OCI-LY1 (cell line): ENCODE measurements at regions not wholly inside any gene's neighbourhood (a gene's known extent, or its start where the extent isn't known, plus 50 kb on each side); places are given as distances from the start of the nearest gene placed in this dataset.
"Not testable (repeated sequence)": the region's sequence is repeated elsewhere in the genome, so short reads cannot be mapped to it uniquely, and the experiment has no call there.

Experiments used
- H2AFZ ChIP-seq: fragments of 200-600 bp; sonication (generic), shearing (Covaris generic); 2 replicates; pipeline ENCODE4 v1.6.0; 2014; ENCODE audit warnings: antibody characterized with exemption, mild to moderate bottlenecking, low read length
- H3F3A ChIP-seq: fragments of 200-600 bp; sonication (generic), shearing (Covaris generic); 2 replicates; pipeline ENCODE4 v1.6.0; 2014; ENCODE audit warnings: mild to moderate bottlenecking, antibody characterized with exemption, low read length, moderate library complexity; ENCODE audit not compliant: insufficient read depth
- H3K27ac ChIP-seq: fragments of 200-600 bp; sonication (generic); 2 replicates; pipeline ENCODE4 v1.5.1; 2014; ENCODE audit warnings: low read length, mixed run types, mild to moderate bottlenecking, low read depth; ENCODE audit not compliant: poor library complexity, severe bottlenecking
- H3K27me3 ChIP-seq: fragments of 200-600 bp; sonication (generic); 2 replicates; pipeline ENCODE4 v1.6.0; 2014; ENCODE audit warnings: antibody characterized with exemption, mild to moderate bottlenecking, low read length, moderate library complexity; ENCODE audit not compliant: insufficient read depth
- H3K36me3 ChIP-seq: fragments of 200-600 bp; sonication (generic); 2 replicates; pipeline ENCODE4 v1.6.1; 2014; ENCODE audit warnings: mild to moderate bottlenecking, antibody characterized with exemption, low read length, moderate library complexity, mixed read lengths; ENCODE audit not compliant: insufficient read depth
- H3K4me1 ChIP-seq: fragments of 200-600 bp; sonication (generic); 2 replicates; pipeline ENCODE4 v1.5.1; 2014; ENCODE audit warnings: mild to moderate bottlenecking, low read length, moderate library complexity; ENCODE audit not compliant: insufficient read depth, severe bottlenecking
- H3K4me2 ChIP-seq: fragments of 200-600 bp; sonication (generic), shearing (Covaris generic); 2 replicates; pipeline ENCODE4 v1.6.1; 2014; ENCODE audit warnings: low read length
- H3K4me3 ChIP-seq: fragments of 200-600 bp; sonication (generic); 2 replicates; pipeline ENCODE4 v1.5.1; 2014; ENCODE audit warnings: low read length, low read depth, mild to moderate bottlenecking, mixed read lengths; ENCODE audit not compliant: poor library complexity, severe bottlenecking
- H3K79me2 ChIP-seq: fragments of 200-600 bp; shearing (Covaris generic); 2 replicates; pipeline ENCODE4 v1.6.1; 2016; ENCODE audit warnings: mixed run types, low read length, mixed read lengths; ENCODE audit not compliant: insufficient read depth
- H3K9ac ChIP-seq: fragments of 200-600 bp; sonication (generic), shearing (Covaris generic); 2 replicates; pipeline ENCODE4 v1.6.1; 2014; ENCODE audit warnings: mild to moderate bottlenecking, low read length, mixed read lengths
- H3K9me2 ChIP-seq: fragments of 200-600 bp; sonication (generic), shearing (Covaris generic); 2 replicates; pipeline ENCODE4 v1.6.1; 2014; ENCODE audit warnings: low read depth, mild to moderate bottlenecking, low read length, mixed read lengths
- H3K9me3 ChIP-seq: fragments of 200-600 bp; shearing (Covaris generic); 2 replicates; pipeline ENCODE4 v1.6.1; 2014; ENCODE audit warnings: low read length, mixed read lengths
- H4K20me1 ChIP-seq: fragments of 200-600 bp; sonication (generic), shearing (Covaris generic); 2 replicates; pipeline ENCODE4 v1.6.0; 2016; ENCODE audit warnings: mild to moderate bottlenecking, low read length; ENCODE audit not compliant: insufficient read depth
- EZH2 ChIP-seq: fragments of 200-600 bp; sonication (generic), shearing (Covaris generic); IDR thresholded peaks from 2 replicates; pipeline ENCODE4 v1.8.0; 2017; ENCODE audit warnings: borderline replicate concordance, mixed run types, mild to moderate bottlenecking, antibody characterized with exemption, low read length, moderate library complexity, mixed read lengths
- TF ChIP-seq, protein P1 (sequence below): fragments of 200-600 bp; sonication (generic), shearing (Covaris generic); IDR thresholded peaks from 2 replicates; pipeline ENCODE4 v1.5.1; 2017; ENCODE audit warnings: mild to moderate bottlenecking, antibody characterized with exemption, low read length, moderate library complexity, mixed read lengths

- H3K9me3 ChIP-seq = no peaks in the 10 kb centered on the region
- H3K79me2 ChIP-seq = no peaks in the 10 kb centered on the region
- H3K36me3 ChIP-seq = no peaks in the 10 kb centered on the region
- no peak overlapping the region for H3K9ac ChIP-seq
- H4K20me1 ChIP-seq = no peaks in the 10 kb centered on the region
- TF ChIP-seq, protein P1, sequence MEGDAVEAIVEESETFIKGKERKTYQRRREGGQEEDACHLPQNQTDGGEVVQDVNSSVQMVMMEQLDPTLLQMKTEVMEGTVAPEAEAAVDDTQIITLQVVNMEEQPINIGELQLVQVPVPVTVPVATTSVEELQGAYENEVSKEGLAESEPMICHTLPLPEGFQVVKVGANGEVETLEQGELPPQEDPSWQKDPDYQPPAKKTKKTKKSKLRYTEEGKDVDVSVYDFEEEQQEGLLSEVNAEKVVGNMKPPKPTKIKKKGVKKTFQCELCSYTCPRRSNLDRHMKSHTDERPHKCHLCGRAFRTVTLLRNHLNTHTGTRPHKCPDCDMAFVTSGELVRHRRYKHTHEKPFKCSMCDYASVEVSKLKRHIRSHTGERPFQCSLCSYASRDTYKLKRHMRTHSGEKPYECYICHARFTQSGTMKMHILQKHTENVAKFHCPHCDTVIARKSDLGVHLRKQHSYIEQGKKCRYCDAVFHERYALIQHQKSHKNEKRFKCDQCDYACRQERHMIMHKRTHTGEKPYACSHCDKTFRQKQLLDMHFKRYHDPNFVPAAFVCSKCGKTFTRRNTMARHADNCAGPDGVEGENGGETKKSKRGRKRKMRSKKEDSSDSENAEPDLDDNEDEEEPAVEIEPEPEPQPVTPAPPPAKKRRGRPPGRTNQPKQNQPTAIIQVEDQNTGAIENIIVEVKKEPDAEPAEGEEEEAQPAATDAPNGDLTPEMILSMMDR = no peak
- no peak for TF ChIP-seq EZH2
- no peaks in the 10 kb centered on the region for H3K9me2 ChIP-seq
- H3K4me2 ChIP-seq = no peak overlapping the region
- no peaks in the 10 kb centered on the region for H3K27me3 ChIP-seq
- H3K4me1 ChIP-seq = no peaks in the 10 kb centered on the region
- H3K27ac ChIP-seq = no peak overlapping the region
- no peak overlapping the region for H3K4me3 ChIP-seq
- no peaks in the 10 kb centered on the region for H3F3A ChIP-seq
- H2AFZ ChIP-seq = no peak overlapping the region
These were observed 111.8 kb downstream of the HMHB1 start for GRCh38 chr5:143923634-143924266.

DNA sequence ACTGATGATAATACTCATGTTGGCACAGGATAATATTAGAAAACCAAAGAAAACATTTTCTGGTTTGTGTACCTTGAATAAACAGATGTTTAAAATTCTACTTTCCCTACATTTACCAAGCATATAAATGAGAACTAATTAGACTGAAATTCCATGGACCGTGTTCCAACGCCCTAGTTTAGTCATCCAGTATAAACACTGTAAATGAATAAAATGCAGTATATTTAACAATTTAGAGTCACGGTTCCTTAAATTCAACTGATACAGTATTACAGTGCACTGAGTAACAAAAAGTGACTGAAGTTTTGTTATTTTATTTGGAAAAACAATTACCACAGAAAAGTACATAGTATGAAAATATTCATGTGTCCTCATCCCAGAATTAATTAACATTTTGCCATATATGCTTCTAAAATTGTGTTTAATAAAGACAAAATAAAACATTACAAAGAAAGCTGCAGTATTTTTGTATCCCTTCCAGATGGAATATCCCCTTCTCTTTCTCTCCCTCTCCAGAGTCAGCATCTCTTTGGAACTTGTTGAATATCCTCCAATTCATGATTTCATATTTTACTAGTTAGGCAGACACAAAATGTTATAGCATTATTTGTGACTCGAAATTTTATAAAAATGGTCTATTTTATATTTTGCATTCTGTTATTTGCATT is 112.5 kb downstream of the HMHB1 start:
- Histone ChIP-seq H3K9ac (no peak overlapping the region), H2AFZ (no peak overlapping the region), H3K9me3 (no peaks in the 10 kb centered on the region), H3K4me1 (no peaks in the 10 kb centered on the region), H3K9me2 (no peaks in the 10 kb centered on the region), H3K27me3 (no peaks in the 10 kb centered on the region), H3K4me2 (no peak overlapping the region), H4K20me1 (no peaks in the 10 kb centered on the region), H3F3A (no peaks in the 10 kb centered on the region), H3K79me2 (no peaks in the 10 kb centered on the region), H3K27ac (no peak overlapping the region), H3K4me3 (no peak overlapping the region), H3K36me3 (no peaks in the 10 kb centered on the region)
- TF ChIP-seq EZH2 = no peak
- TF ChIP-seq, protein P1 = no peak

- H4K20me1 ChIP-seq, H3K27ac ChIP-seq, H3F3A ChIP-seq, H3K9me3 ChIP-seq, H2AFZ ChIP-seq, H3K27me3 ChIP-seq, H3K9me2 ChIP-seq, H3K4me3 ChIP-seq, H3K4me1 ChIP-seq, H3K4me2 ChIP-seq, H3K79me2 ChIP-seq, H3K36me3 ChIP-seq, H3K9ac ChIP-seq: not testable (repeated sequence)
These were observed 113.0 kb downstream of the HMHB1 start for GRCh38 chr5:143924979-143925325.

GRCh38 chr5:143929486-143929885 is 117.5 kb downstream of the HMHB1 start:
- Histone ChIP-seq H3K4me2 (no peak overlapping the region), H2AFZ (no peak overlapping the region), H3K9me3 (no peaks in the 10 kb centered on the region), H3K9ac (no peak overlapping the region), H3K4me3 (no peak overlapping the region), H3K27me3 (no peaks in the 10 kb centered on the region), H3F3A (no peaks in the 10 kb centered on the region), H4K20me1 (no peaks in the 10 kb centered on the region), H3K79me2 (no peaks in the 10 kb centered on the region), H3K4me1 (no peaks in the 10 kb centered on the region), H3K36me3 (no peaks in the 10 kb centered on the region), H3K9me2 (no peaks in the 10 kb centered on the region), H3K27ac (no peak overlapping the region)
- TF ChIP-seq, protein P1 = no peak
- no peak for TF ChIP-seq EZH2
